Osteoblast (primary cell): ENCODE measurements at regions not wholly inside any gene's neighbourhood (a gene's known extent, or its start where the extent isn't known, plus 50 kb on each side); places are given as distances from the start of the nearest gene placed in this dataset.

Experiments
- DNase-seq: peaks from one replicate; pipeline ENCODE4 v3.0.0; 2011; ENCODE audit warnings: low spot score, mixed read lengths; ENCODE audit not compliant: insufficient read length; ENCODE audit errors: missing footprints
- H2AFZ ChIP-seq: 2 replicates; pipeline ENCODE4 v1.6.0; 2011; ENCODE audit warnings: mild to moderate bottlenecking, low read length
- H3K27ac ChIP-seq: 2 replicates; pipeline ENCODE4 v1.5.1; 2011; ENCODE audit warnings: mild to moderate bottlenecking, low read depth, low read length, moderate library complexity
- H3K27me3 ChIP-seq: 2 replicates; pipeline ENCODE4 v1.6.0; 2012; ENCODE audit warnings: mild to moderate bottlenecking, control low read depth, inconsistent platforms, low read length, moderate library complexity; ENCODE audit not compliant: insufficient read depth
- H3K36me3 ChIP-seq: 2 replicates; pipeline ENCODE4 v1.5.1; 2011; ENCODE audit warnings: mild to moderate bottlenecking, low read length, control low read depth, moderate library complexity; ENCODE audit not compliant: insufficient read depth
- H3K4me1 ChIP-seq: 2 replicates; pipeline ENCODE4 v1.5.1; 2011; ENCODE audit warnings: mild to moderate bottlenecking, low read length, control low read depth, moderate library complexity; ENCODE audit not compliant: insufficient read depth
- H3K4me2 ChIP-seq: 2 replicates; pipeline ENCODE4 v1.6.0; 2011; ENCODE audit warnings: mild to moderate bottlenecking, low read length; ENCODE audit not compliant: insufficient read depth
- H3K4me3 ChIP-seq: fragments of 200-600 bp; sonication (generic); 3 replicates; pipeline ENCODE4 v1.5.1; 2012; ENCODE audit warnings: mild to moderate bottlenecking, low read length, inconsistent platforms; ENCODE audit not compliant: insufficient read depth
- H3K79me2 ChIP-seq: 2 replicates; pipeline ENCODE4 v1.6.0; 2012; ENCODE audit warnings: mild to moderate bottlenecking, low read length, control low read depth, inconsistent platforms; ENCODE audit not compliant: insufficient read depth
- H3K9me3 ChIP-seq: 2 replicates; pipeline ENCODE4 v1.5.1; 2011; ENCODE audit warnings: low read depth, low read length, control low read depth
- H4K20me1 ChIP-seq: 2 replicates; pipeline ENCODE4 v1.6.0; 2012; ENCODE audit warnings: mild to moderate bottlenecking, low read length, control low read depth; ENCODE audit not compliant: insufficient read depth
- CTCF ChIP-seq: IDR thresholded peaks from 2 replicates; pipeline ENCODE4 v1.5.1; 2011; ENCODE audit warnings: mild to moderate bottlenecking, low read depth, low read length, moderate library complexity; ENCODE audit errors: extremely low read depth

GRCh38 chr13:37981932-37982331 lies 112.4 kb upstream of the TRPC4 start:
- H3K4me3 ChIP-seq = no peak overlapping the region
- no peak overlapping the region for H2AFZ ChIP-seq
- H4K20me1 ChIP-seq = no peaks in the 10 kb centered on the region
- H3K27me3 ChIP-seq = peaks cover 5% of the 10 kb centered on the region
- no peak for DNase-seq
- TF ChIP-seq CTCF = no peak
- H3K36me3 ChIP-seq = no peaks in the 10 kb centered on the region
- H3K27ac ChIP-seq = no peak overlapping the region
- no peaks in the 10 kb centered on the region for H3K4me1 ChIP-seq
- H3K79me2 ChIP-seq = no peaks in the 10 kb centered on the region
- no peak overlapping the region for H3K4me2 ChIP-seq
- no peaks in the 10 kb centered on the region for H3K9me3 ChIP-seq

- no peaks in the 10 kb centered on the region for H3K79me2 ChIP-seq
- no peak overlapping the region for H2AFZ ChIP-seq
- no peaks in the 10 kb centered on the region for H4K20me1 ChIP-seq
- peak overlapping the region; percentile 17 for H3K4me2 ChIP-seq
- H3K36me3 ChIP-seq = no peaks in the 10 kb centered on the region
- H3K27me3 ChIP-seq = peaks cover 5% of the 10 kb centered on the region
- H3K27ac ChIP-seq = no peak overlapping the region
- no peak for TF ChIP-seq CTCF
- H3K9me3 ChIP-seq = no peaks in the 10 kb centered on the region
- no peak overlapping the region for H3K4me3 ChIP-seq
- DNase-seq = no peak
- H3K4me1 ChIP-seq = no peaks in the 10 kb centered on the region
Measured at GRCh38 chr13:37978680-37979079, 109.1 kb upstream of the TRPC4 start.

- no peak overlapping the region for H3K4me3 ChIP-seq
- no peak overlapping the region for H3K27ac ChIP-seq
- no peaks in the 10 kb centered on the region for H3K79me2 ChIP-seq
- no peaks in the 10 kb centered on the region for H3K36me3 ChIP-seq
- H3K9me3 ChIP-seq = no peaks in the 10 kb centered on the region
- H3K27me3 ChIP-seq = no peaks in the 10 kb centered on the region
- H4K20me1 ChIP-seq = no peaks in the 10 kb centered on the region
- H3K4me1 ChIP-seq = no peaks in the 10 kb centered on the region
- no peak for DNase-seq
- H3K4me2 ChIP-seq = no peak overlapping the region
- H2AFZ ChIP-seq = no peak overlapping the region
- no peak for TF ChIP-seq CTCF
Measured at GRCh38 chr13:37968555-37968954, 99.0 kb upstream of the TRPC4 start.

GRCh38 chr13:37966266-37966665 lies 96.7 kb upstream of the TRPC4 start:
- TF ChIP-seq CTCF = no peak
- no peak overlapping the region for H3K4me2 ChIP-seq
- H3K27ac ChIP-seq = no peak overlapping the region
- H3K9me3 ChIP-seq = no peaks in the 10 kb centered on the region
- no peaks in the 10 kb centered on the region for H3K4me1 ChIP-seq
- no peaks in the 10 kb centered on the region for H4K20me1 ChIP-seq
- DNase-seq = no peak
- H2AFZ ChIP-seq = no peak overlapping the region
- no peaks in the 10 kb centered on the region for H3K36me3 ChIP-seq
- H3K27me3 ChIP-seq = no peaks in the 10 kb centered on the region
- H3K79me2 ChIP-seq = no peaks in the 10 kb centered on the region
- H3K4me3 ChIP-seq = no peak overlapping the region
